AG10803 (cell line): ENCODE measurements at regions not wholly inside any gene's neighbourhood (a gene's known extent, or its start where the extent isn't known, plus 50 kb on each side); places are given as distances from the start of the nearest gene placed in this dataset.

ENCODE experiments used
- DNase-seq: peaks from one replicate; pipeline ENCODE4 v3.0.0; 2010; ENCODE audit warnings: low read depth
- H3K4me3 ChIP-seq: 2 replicates; pipeline ENCODE4 v1.5.1; 2011; ENCODE audit warnings: mild to moderate bottlenecking, low read length, control low read depth
- CTCF ChIP-seq: conservative IDR thresholded peaks from 2 replicates; pipeline ENCODE4 v1.5.1; 2011; ENCODE audit warnings: mild to moderate bottlenecking, low read length, control low read depth, inconsistent platforms

- TF ChIP-seq CTCF: no peak
- DNase-seq: peak; percentile 20
- H3K4me3 ChIP-seq: no peak overlapping the region
Measured at GRCh38 chr20:58076405-58076804, 152.0 kb downstream of the ANKRD60 start.

GRCh38 chr20:58075586-58076345 is 152.7 kb downstream of the ANKRD60 start:
- no peak overlapping the region for H3K4me3 ChIP-seq
- DNase-seq: no peak
- TF ChIP-seq CTCF: no peak

- DNase-seq: peak; percentile 75
- TF ChIP-seq CTCF: no peak
- no peak overlapping the region for H3K4me3 ChIP-seq
Measured at GRCh38 chr20:58073945-58074856, 154.3 kb downstream of the ANKRD60 start.

- DNase-seq: no peak
- no peak overlapping the region for H3K4me3 ChIP-seq
- no peak for TF ChIP-seq CTCF
Measured at GRCh38 chr20:58072695-58073671, 155.5 kb downstream of the ANKRD60 start.

- DNase-seq: no peak
- TF ChIP-seq CTCF: no peak
- no peak overlapping the region for H3K4me3 ChIP-seq
Measured at GRCh38 chr20:58071991-58072390, 156.5 kb downstream of the ANKRD60 start.

GRCh38 chr20:58071298-58071697 is 157.2 kb downstream of the ANKRD60 start:
- no peak for TF ChIP-seq CTCF
- H3K4me3 ChIP-seq: no peak overlapping the region
- no peak for DNase-seq
